CD4-positive, alpha-beta T cell (primary cell): ENCODE measurements at regions not wholly inside any gene's neighbourhood (a gene's known extent, or its start where the extent isn't known, plus 50 kb on each side); places are given as distances from the start of the nearest gene placed in this dataset.

ENCODE experiments used
- ATAC-seq: fragments of 200-7000 bp; cut with Tn5 transposase; one replicate; pipeline ENCODE4 v1.10.0; 2022; ENCODE audit warnings: mild to moderate bottlenecking; ENCODE audit not compliant: poor library complexity
- CTCF ChIA-PET: fragments of 350-600 bp; sonication (Branson Sonifier 250); formaldehyde crosslinking; loops from one replicate; lab custom pipeline; 2021; ENCODE audit warnings: antibody characterized with exemption, inconsistent platforms; lab: Charles Lee
- POLR2A ChIA-PET: fragments of 350-600 bp; sonication (Branson Sonifier 250); formaldehyde crosslinking; loops from one replicate; lab custom pipeline; 2021; ENCODE audit warnings: antibody characterized with exemption, inconsistent platforms; lab: Charles Lee
- DNase-seq, 14 experiments: peaks; one replicate each; pipeline ENCODE4 v3.0.0-alpha.2; 2013 to 2020; ENCODE audit warnings: mixed read lengths in 2 of 14
- H3K27ac ChIP-seq, 2 donors: one replicate each; pipeline versions ENCODE4 v1.5.1 to v1.7.0; 2013; ENCODE audit warnings: low read length in 2 of 2, low read depth in 1 of 2, mild to moderate bottlenecking in 1 of 2
- H3K27me3 ChIP-seq, 2 experiments: 1 replicate in 1 of 2; 2 replicates in 1 of 2; pipeline versions ENCODE4 v1.6.1 to v1.7.0; 2013; ENCODE audit warnings: low read length in 2 of 2, control low read depth in 1 of 2, mild to moderate bottlenecking in 1 of 2, moderate library complexity in 1 of 2; ENCODE audit not compliant: insufficient read depth in 2 of 2, control insufficient read depth in 1 of 2
- H3K36me3 ChIP-seq: one replicate; pipeline ENCODE4 v1.6.1; 2013; ENCODE audit warnings: low read length, control low read depth; ENCODE audit not compliant: insufficient read depth
- H3K4me1 ChIP-seq: one replicate; pipeline ENCODE4 v1.6.1; 2013; ENCODE audit warnings: low read length, control low read depth; ENCODE audit not compliant: insufficient read depth
- H3K4me3 ChIP-seq: one replicate; pipeline ENCODE4 v1.5.1; 2013; ENCODE audit warnings: mild to moderate bottlenecking, low read length, moderate library complexity
- H3K9me3 ChIP-seq, 2 experiments: 1 replicate in 1 of 2; 2 replicates in 1 of 2; pipeline versions ENCODE4 v1.6.1 to v1.7.0; 2013; ENCODE audit warnings: low read length in 2 of 2, mild to moderate bottlenecking in 2 of 2, control low read depth in 1 of 2, moderate library complexity in 1 of 2; ENCODE audit not compliant: control insufficient read depth in 1 of 2, insufficient read depth in 1 of 2
- H3K27ac Mint-ChIP-seq: one replicate; pipeline ENCODE4 v1.8.0; 2020; ENCODE audit warnings: mixed read lengths
- H3K27me3 Mint-ChIP-seq: one replicate; pipeline ENCODE4 v1.8.0; 2021; ENCODE audit warnings: mixed read lengths
- H3K36me3 Mint-ChIP-seq: one replicate; pipeline ENCODE4 v1.8.0; 2021; ENCODE audit warnings: low read depth, mixed read lengths
- H3K4me1 Mint-ChIP-seq: one replicate; pipeline ENCODE4 v1.8.0; 2021; ENCODE audit warnings: low read depth, mixed read lengths
- H3K4me3 Mint-ChIP-seq: one replicate; pipeline ENCODE4 v1.8.0; 2020; ENCODE audit warnings: mild to moderate bottlenecking, mixed read lengths
- H3K9me3 Mint-ChIP-seq: one replicate; pipeline ENCODE4 v1.8.0; 2020; ENCODE audit warnings: mixed read lengths
- CTCF ChIP-seq: fragments of 200-600 bp; IDR thresholded peaks from one replicate; pipeline ENCODE4 v1.8.0; 2022; ENCODE audit warnings: antibody characterized with exemption, mild to moderate bottlenecking
- intact Hi-C, 2 experiments: fragments of 100-400 bp; cut with DNase I in 1 of 2; cut with micrococcal nuclease in 1 of 2; formaldehyde crosslinking; loops; one replicate each; pipeline versions ENCODE4 v1.15.1 to v1.9.0; 2023 to 2025; cut with DNase I, micrococcal nuclease

GRCh38 chr9:82115900-82116299 is 127.3 kb downstream of the SPATA31D1 start:
- POLR2A ChIA-PET = no interaction called here
- no peaks in the 10 kb centered on the region for H3K9me3 ChIP-seq
- DNase-seq (no peak), ATAC-seq (no peak)
- no peak overlapping the region for H3K27ac ChIP-seq
- TF ChIP-seq CTCF = no peak
- Mint-ChIP-seq H3K4me1 (no peaks in the 10 kb centered on the region), H3K9me3 (no peaks in the 10 kb centered on the region), H3K36me3 (no peaks in the 10 kb centered on the region), H3K27ac (no peak overlapping the region), H3K27me3 (no peaks in the 10 kb centered on the region), H3K4me3 (no peak overlapping the region)
- intact Hi-C loops = no loop called here
- H3K4me3 ChIP-seq = no peak overlapping the region
- no peaks in the 10 kb centered on the region for H3K4me1 ChIP-seq
- no peaks in the 10 kb centered on the region for H3K36me3 ChIP-seq
- CTCF ChIA-PET = no interaction called here
- H3K27me3 ChIP-seq = no peaks in the 10 kb centered on the region

- Mint-ChIP-seq H3K4me3 (no peak overlapping the region), H3K36me3 (no peaks in the 10 kb centered on the region), H3K27me3 (no peaks in the 10 kb centered on the region), H3K4me1 (no peaks in the 10 kb centered on the region), H3K9me3 (no peaks in the 10 kb centered on the region), H3K27ac (no peak overlapping the region)
- TF ChIP-seq CTCF = no peak
- Histone ChIP-seq H3K4me1 (no peaks in the 10 kb centered on the region), H3K4me3 (no peak overlapping the region), H3K9me3 (no peaks in the 10 kb centered on the region), H3K27ac (no peak overlapping the region), H3K27me3 (no peaks in the 10 kb centered on the region), H3K36me3 (no peaks in the 10 kb centered on the region)
- ChIA-PET CTCF (no interaction called here), POLR2A (no interaction called here)
- DNase-seq (no peak), ATAC-seq (no peak)
- intact Hi-C loops = no loop called here
These were observed 128.0 kb downstream of the SPATA31D1 start for GRCh38 chr9:82116556-82116955.

- ATAC-seq = no peak
- CTCF ChIA-PET = no interaction called here
- no peaks in the 10 kb centered on the region for H3K9me3 Mint-ChIP-seq
These were observed 128.6 kb downstream of the SPATA31D1 start for GRCh38 chr9:82117026-82117811.

More at GRCh38 chr9:82117026-82117811, 128.6 kb downstream of the SPATA31D1 start:
- Histone ChIP-seq H3K9me3 (no peaks in the 10 kb centered on the region), H3K27me3 (no peaks in the 10 kb centered on the region), H3K27ac (no peak overlapping the region), H3K4me1 (no peaks in the 10 kb centered on the region), H3K4me3 (no peak overlapping the region), H3K36me3 (no peaks in the 10 kb centered on the region)
- H3K4me3 Mint-ChIP-seq = no peak overlapping the region
- POLR2A ChIA-PET = no interaction called here
- intact Hi-C loops = no loop called here
- TF ChIP-seq CTCF = no peak
- no peak for DNase-seq
- no peaks in the 10 kb centered on the region for H3K36me3 Mint-ChIP-seq
- H3K4me1 Mint-ChIP-seq = no peaks in the 10 kb centered on the region
- H3K27ac Mint-ChIP-seq = no peak overlapping the region
- no peaks in the 10 kb centered on the region for H3K27me3 Mint-ChIP-seq
